HEK293 (cell line): ENCODE measurements at regions not wholly inside any gene's neighbourhood (a gene's known extent, or its start where the extent isn't known, plus 50 kb on each side); places are given as distances from the start of the nearest gene placed in this dataset.

Source experiments
- MYNN ChIP-seq: fragments of 450-650 bp; formaldehyde crosslinking; IDR thresholded peaks from 2 replicates; pipeline ENCODE4 v1.5.1; 2016; ENCODE audit warnings: missing biosample characterization, missing genetic modification characterization, borderline replicate concordance
- TF ChIP-seq, protein P1 (sequence below): fragments of 450-650 bp; formaldehyde crosslinking; IDR thresholded peaks from 2 replicates; pipeline ENCODE4 v1.5.1; 2016; ENCODE audit warnings: missing biosample characterization, missing genetic modification characterization
- TF ChIP-seq, protein P2 (sequence below): fragments of 450-650 bp; formaldehyde crosslinking; IDR thresholded peaks from 2 replicates; pipeline ENCODE4 v1.5.1; 2016; ENCODE audit warnings: missing biosample characterization, missing genetic modification characterization

DNA sequence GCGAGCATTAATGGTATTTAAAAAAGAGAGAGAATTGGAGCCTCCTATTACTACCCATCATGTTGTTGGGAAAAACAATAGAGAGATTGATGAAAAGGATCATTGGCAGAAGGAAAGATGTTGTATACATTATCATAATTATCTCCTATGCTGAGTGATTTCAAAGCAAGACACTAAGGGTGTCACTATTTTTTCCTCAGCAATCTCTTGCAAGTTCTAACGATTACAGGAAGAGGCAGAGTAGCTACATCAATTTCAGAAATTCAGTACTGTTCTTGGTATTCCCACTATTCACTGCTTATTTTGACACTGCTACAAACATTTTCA, 891.2 kb downstream of the C6orf118 start:
- TF ChIP-seq, protein P1, sequence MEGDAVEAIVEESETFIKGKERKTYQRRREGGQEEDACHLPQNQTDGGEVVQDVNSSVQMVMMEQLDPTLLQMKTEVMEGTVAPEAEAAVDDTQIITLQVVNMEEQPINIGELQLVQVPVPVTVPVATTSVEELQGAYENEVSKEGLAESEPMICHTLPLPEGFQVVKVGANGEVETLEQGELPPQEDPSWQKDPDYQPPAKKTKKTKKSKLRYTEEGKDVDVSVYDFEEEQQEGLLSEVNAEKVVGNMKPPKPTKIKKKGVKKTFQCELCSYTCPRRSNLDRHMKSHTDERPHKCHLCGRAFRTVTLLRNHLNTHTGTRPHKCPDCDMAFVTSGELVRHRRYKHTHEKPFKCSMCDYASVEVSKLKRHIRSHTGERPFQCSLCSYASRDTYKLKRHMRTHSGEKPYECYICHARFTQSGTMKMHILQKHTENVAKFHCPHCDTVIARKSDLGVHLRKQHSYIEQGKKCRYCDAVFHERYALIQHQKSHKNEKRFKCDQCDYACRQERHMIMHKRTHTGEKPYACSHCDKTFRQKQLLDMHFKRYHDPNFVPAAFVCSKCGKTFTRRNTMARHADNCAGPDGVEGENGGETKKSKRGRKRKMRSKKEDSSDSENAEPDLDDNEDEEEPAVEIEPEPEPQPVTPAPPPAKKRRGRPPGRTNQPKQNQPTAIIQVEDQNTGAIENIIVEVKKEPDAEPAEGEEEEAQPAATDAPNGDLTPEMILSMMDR = no peak
- TF ChIP-seq, protein P2, sequence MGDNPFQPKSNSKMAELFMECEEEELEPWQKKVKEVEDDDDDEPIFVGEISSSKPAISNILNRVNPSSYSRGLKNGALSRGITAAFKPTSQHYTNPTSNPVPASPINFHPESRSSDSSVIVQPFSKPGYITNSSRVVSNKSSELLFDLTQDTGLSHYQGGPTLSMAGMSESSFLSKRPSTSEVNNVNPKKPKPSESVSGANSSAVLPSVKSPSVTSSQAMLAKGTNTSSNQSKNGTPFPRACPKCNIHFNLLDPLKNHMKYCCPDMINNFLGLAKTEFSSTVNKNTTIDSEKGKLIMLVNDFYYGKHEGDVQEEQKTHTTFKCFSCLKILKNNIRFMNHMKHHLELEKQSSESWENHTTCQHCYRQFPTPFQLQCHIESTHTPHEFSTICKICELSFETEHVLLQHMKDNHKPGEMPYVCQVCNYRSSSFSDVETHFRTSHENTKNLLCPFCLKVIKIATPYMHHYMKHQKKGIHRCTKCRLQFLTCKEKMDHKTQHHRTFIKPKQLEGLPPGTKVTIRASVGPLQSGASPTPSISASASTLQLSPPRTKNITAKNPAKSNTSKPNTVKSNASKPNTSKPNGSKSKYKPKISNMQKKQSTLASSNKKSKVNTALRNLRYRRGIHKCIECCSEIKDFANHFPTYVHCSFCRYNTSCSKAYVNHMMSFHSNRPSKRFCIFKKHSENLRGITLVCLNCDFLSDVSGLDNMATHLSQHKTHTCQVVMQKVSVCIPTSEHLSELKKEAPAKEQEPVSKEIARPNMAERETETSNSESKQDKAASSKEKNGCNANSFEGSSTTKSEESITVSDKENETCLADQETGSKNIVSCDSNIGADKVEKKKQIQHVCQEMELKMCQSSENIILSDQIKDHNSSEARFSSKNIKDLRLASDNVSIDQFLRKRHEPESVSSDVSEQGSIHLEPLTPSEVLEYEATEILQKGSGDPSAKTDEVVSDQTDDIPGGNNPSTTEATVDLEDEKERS (tag by site-specific recombination) = no peak
- TF ChIP-seq MYNN (tag by site-specific recombination) = no peak
